ENCODE measurements at regions not wholly inside any gene's neighbourhood (a gene's known extent, or its start where the extent isn't known, plus 50 kb on each side); places are given as distances from the start of the nearest gene placed in this dataset.

DNA sequence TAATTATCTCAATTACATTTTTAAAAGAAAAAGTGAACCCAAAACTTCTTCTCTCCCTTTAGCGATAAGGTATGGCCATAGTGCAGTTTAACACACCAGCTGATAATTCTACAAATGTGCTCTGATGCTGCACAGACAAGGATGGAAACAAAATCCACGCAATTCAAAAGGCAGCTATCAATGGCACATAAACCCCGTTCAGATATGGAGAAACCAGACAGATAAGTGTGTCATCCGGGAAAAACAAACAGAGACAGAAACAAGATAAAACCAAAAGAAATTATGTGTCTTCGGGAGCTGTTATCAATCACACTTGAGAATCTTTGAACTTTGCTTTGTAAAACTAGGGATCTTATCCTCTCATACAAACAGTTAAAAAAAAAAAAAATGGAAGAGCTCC, 73.6 kb downstream of the SIPA1L2 start:
- no peak for ATAC-seq
- Histone ChIP-seq H3K9me3 (no peaks in the 10 kb centered on the region), H3K4me3 (no peak overlapping the region), H3K4me1 (peaks cover 28 to 90% (median 35%) of the 10 kb centered on the region in 3 donors), H3K36me3 (no peaks in the 10 kb centered on the region), H3K27me3 (no peaks in the 10 kb centered on the region), H3K27ac (peak overlapping the region in 2 of 4 donors; percentile 30 to 71)
- WGBS, 2 donors (ENCODE audit: low coverage in 1 of 2), result 34 to 76% methylated on average over 3 to 5 of the region's 5 CpGs
- TF ChIP-seq EP300 (IDR thresholded peaks at IDR 0.05), result no peak
- no peak for TF ChIP-seq POLR2A (IDR thresholded peaks at IDR 0.05)
- no peak for TF ChIP-seq POLR2AphosphoS5 (IDR thresholded peaks at IDR 0.05)
- no peak for TF ChIP-seq CTCF (IDR thresholded peaks at IDR 0.05)

GRCh38 chr1:232555494-232556210, 74.3 kb downstream of the SIPA1L2 start:
- no peak for TF ChIP-seq CTCF (IDR thresholded peaks at IDR 0.05)
- no peak for TF ChIP-seq POLR2A (IDR thresholded peaks at IDR 0.05)
- no peak for TF ChIP-seq POLR2AphosphoS5 (IDR thresholded peaks at IDR 0.05)
- no peak for TF ChIP-seq EP300 (IDR thresholded peaks at IDR 0.05)
- H3K4me3 ChIP-seq, result no peak overlapping the region
- no peaks in the 10 kb centered on the region for H3K9me3 ChIP-seq
- peak overlapping the region in 2 of 4 donors; percentile 71 to 72 for H3K27ac ChIP-seq
- H3K36me3 ChIP-seq, result no peaks in the 10 kb centered on the region
- H3K4me1 ChIP-seq, result peaks cover 28 to 97% (median 35%) of the 10 kb centered on the region in 3 donors
- no peaks in the 10 kb centered on the region for H3K27me3 ChIP-seq
- no peak for ATAC-seq
- WGBS, 2 donors (ENCODE audit: low coverage in 1 of 2), result 19 to 43% methylated on average over 2 of the region's 2 CpGs

- TF ChIP-seq EP300 (IDR thresholded peaks at IDR 0.05) (no peak), POLR2A (IDR thresholded peaks at IDR 0.05) (no peak), CTCF (IDR thresholded peaks at IDR 0.05) (no peak), POLR2AphosphoS5 (IDR thresholded peaks at IDR 0.05) (no peak)
- H3K27me3 ChIP-seq, result no peaks in the 10 kb centered on the region
- no peaks in the 10 kb centered on the region for H3K9me3 ChIP-seq
- H3K4me3 ChIP-seq, result no peak overlapping the region
- peaks cover 28 to 97% (median 31%) of the 10 kb centered on the region in 3 donors for H3K4me1 ChIP-seq
- 7 to 27% methylated on average over 6 of the region's 6 CpGs for WGBS, 2 donors (ENCODE audit: low coverage in 1 of 2)
- ATAC-seq, result no peak
- peak overlapping the region; percentile 44 to 72 (median 70) for H3K27ac ChIP-seq
- no peaks in the 10 kb centered on the region for H3K36me3 ChIP-seq
These were observed 75.5 kb downstream of the SIPA1L2 start for GRCh38 chr1:232554409-232554808.

- no peak for ATAC-seq
- Histone ChIP-seq H3K4me1 (peaks cover 25 to 97% (median 28%) of the 10 kb centered on the region in 3 donors), H3K27ac (peak overlapping the region; percentile 44 to 72 (median 70))
These were observed 76.1 kb downstream of the SIPA1L2 start for GRCh38 chr1:232553809-232554208.

More at GRCh38 chr1:232553809-232554208, 76.1 kb downstream of the SIPA1L2 start:
- Histone ChIP-seq H3K27me3 (no peaks in the 10 kb centered on the region), H3K4me3 (no peak overlapping the region), H3K9me3 (no peaks in the 10 kb centered on the region), H3K36me3 (no peaks in the 10 kb centered on the region)
- TF ChIP-seq POLR2AphosphoS5 (IDR thresholded peaks at IDR 0.05) (no peak), CTCF (IDR thresholded peaks at IDR 0.05) (no peak)

All from gastroesophageal sphincter (tissue), 4 donors.